K562 (cell line): ENCODE measurements at regions not wholly inside any gene's neighbourhood (a gene's known extent, or its start where the extent isn't known, plus 50 kb on each side); places are given as distances from the start of the nearest gene placed in this dataset.

Experiments
- ATAC-seq: fragments of 200-7000 bp; cut with Tn5 transposase; 3 replicates; pipeline ENCODE4 v1.9.1; 2020; ENCODE audit warnings: moderate library complexity
- BruUV-seq: library from RNA; stranded (reverse); fragments of 400-500 nt; replicated peaks from 2 replicates; lab custom pipeline; 2021; lab: Mats Ljungman, UMichigan
- CTCF ChIA-PET: fragments of 300-600 bp; formaldehyde crosslinking; extraction: SDS; loops from one replicate; lab custom pipeline; 2021; ENCODE audit warnings: low intra/inter-chr PET ratio; lab: Yijun Ruan, JAX
- POLR2A ChIA-PET: fragments of 300-600, 350-650 bp; sonication (Branson Sonifier 250); formaldehyde crosslinking; extraction: SDS; loops from one replicate; lab custom pipeline; 2021; ENCODE audit warnings: antibody characterized with exemption, inconsistent platforms; lab: Yijun Ruan, JAX
- DNase-seq, 4 experiments: peaks; one replicate each; pipeline versions ENCODE4 v3.0.0 to v3.0.0-alpha.2; 2011 to 2018; ENCODE audit warnings: low spot score in 3 of 4, mixed read lengths in 3 of 4; ENCODE audit errors: extremely low read depth in 1 of 4
- FAIRE-seq: peaks from 2 replicates; lab custom pipeline; 2011; peaks lifted over from hg19 to GRCh38; lab: Jason Lieb, UNC
- H2AFZ ChIP-seq: 2 replicates; pipeline ENCODE4 v1.6.0; 2011; ENCODE audit warnings: low read depth, low read length, control low read depth, inconsistent platforms
- H3K27ac ChIP-seq: fragments of 200-600 bp; 3 replicates; pipeline ENCODE4 v1.8.0; 2011; ENCODE audit warnings: low read depth, mild to moderate bottlenecking, control low read depth, inconsistent platforms, low read length, moderate library complexity, mixed read lengths; ENCODE audit errors: extremely low read depth
- H3K27me3 ChIP-seq, 2 experiments: fragments of 300-600 bp in 1 of 2; 2 replicates in 1 of 2; 3 replicates in 1 of 2; pipeline versions ENCODE4 v1.6.0 to v1.8.0; 2011; ENCODE audit warnings: inconsistent platforms in 2 of 2, low read length in 2 of 2, mild to moderate bottlenecking in 1 of 2, mixed read lengths in 1 of 2, moderate library complexity in 1 of 2; ENCODE audit not compliant: control insufficient read depth in 2 of 2, insufficient read depth in 2 of 2
- H3K36me3 ChIP-seq: fragments of 300-600 bp; 3 replicates; pipeline ENCODE4 v1.8.0; 2011; ENCODE audit warnings: mild to moderate bottlenecking, low read length, inconsistent platforms; ENCODE audit not compliant: control insufficient read depth, insufficient read depth
- H3K4me1 ChIP-seq, 2 experiments: fragments of 200-600 bp in 1 of 2; replicated peaks in 1 of 2; 2 replicates in 1 of 2; 3 replicates in 1 of 2; pipeline versions ENCODE4 v1.5.1 to v1.8.0; 2011; ENCODE audit warnings: inconsistent platforms in 2 of 2, low read length in 2 of 2, mild to moderate bottlenecking in 1 of 2, mixed read lengths in 1 of 2, moderate library complexity in 1 of 2; ENCODE audit not compliant: control insufficient read depth in 2 of 2, insufficient read depth in 2 of 2
- H3K4me2 ChIP-seq: 2 replicates; pipeline ENCODE4 v1.6.1; 2011; ENCODE audit warnings: low read length, control low read depth, inconsistent platforms, mixed read lengths; ENCODE audit not compliant: insufficient read depth
- H3K4me3 ChIP-seq: fragments of 200-600 bp; sonication (generic), shearing (Covaris generic); 2 replicates; pipeline ENCODE4 v1.5.1; 2016; ENCODE audit warnings: control low read depth, inconsistent platforms
- H3K79me2 ChIP-seq: fragments of 200-600 bp; 3 replicates; pipeline ENCODE4 v1.8.0; 2011; ENCODE audit warnings: low read length, inconsistent platforms; ENCODE audit not compliant: control insufficient read depth, insufficient read depth
- H3K9ac ChIP-seq, 2 experiments: 2 replicates each; pipeline versions ENCODE4 v1.6.0 to v1.6.1; 2011; ENCODE audit warnings: low read depth in 2 of 2, low read length in 2 of 2, control low read depth in 1 of 2, inconsistent platforms in 1 of 2, mild to moderate bottlenecking in 1 of 2, mixed read lengths in 1 of 2; ENCODE audit not compliant: insufficient read depth in 1 of 2
- H3K9me1 ChIP-seq: one replicate; pipeline ENCODE4 v1.6.0; 2011; ENCODE audit warnings: inconsistent platforms, mild to moderate bottlenecking, low read length, moderate library complexity; ENCODE audit not compliant: control insufficient read depth, insufficient read depth
- H3K9me3 ChIP-seq: replicated peaks from 2 replicates; pipeline ENCODE4 v1.5.1; 2011; ENCODE audit warnings: low read depth, low read length, inconsistent platforms; ENCODE audit not compliant: control insufficient read depth, insufficient read depth
- H4K20me1 ChIP-seq: replicated peaks from 2 replicates; pipeline ENCODE4 v1.6.1; 2011; ENCODE audit warnings: low read length, inconsistent platforms, mixed read lengths; ENCODE audit not compliant: control insufficient read depth, insufficient read depth
- ATF3 ChIP-seq, 2 experiments: fragments of 450-650 bp in 1 of 2; sonication (generic) in 1 of 2; formaldehyde crosslinking in 1 of 2; IDR thresholded peaks in 1 of 2; conservative IDR thresholded peaks in 1 of 2; 2 replicates each; pipeline versions ENCODE4 v1.6.1 to v1.8.1; 2016 to 2023; ENCODE audit warnings: mild to moderate bottlenecking in 2 of 2, moderate library complexity in 2 of 2, inconsistent platforms in 1 of 2, missing genetic modification reagents in 1 of 2
- BRD4 ChIP-seq: fragments of 200-600 bp; sonication (generic); IDR thresholded peaks from 2 replicates; pipeline ENCODE4 v1.6.1; 2017; ENCODE audit warnings: inconsistent platforms
- DACH1 ChIP-seq: fragments of 450-650 bp; IDR thresholded peaks from 2 replicates; pipeline ENCODE4 v1.6.1; 2018; ENCODE audit not compliant: partially characterized antibody
- ESRRA ChIP-seq: fragments of 450-650 bp; IDR thresholded peaks from 2 replicates; pipeline ENCODE4 v1.6.1; 2014; ENCODE audit warnings: low read depth, mild to moderate bottlenecking, moderate library complexity, borderline replicate concordance
- RBFOX2 ChIP-seq: fragments of 200-400 bp; formaldehyde crosslinking; IDR thresholded peaks from 2 replicates; pipeline ENCODE4 v1.6.1; 2017; ENCODE audit warnings: low read depth, mild to moderate bottlenecking, low read length, moderate library complexity
- RBM25 ChIP-seq: fragments of 200-400 bp; formaldehyde crosslinking; IDR thresholded peaks from 2 replicates; pipeline ENCODE4 v1.6.1; 2018; ENCODE audit warnings: low read length, low read depth, moderate library complexity; ENCODE audit not compliant: severe bottlenecking
- SLC30A9 ChIP-seq: fragments of 250-450 bp; sonication (Bioruptor Pico); IDR thresholded peaks from 2 replicates; pipeline ENCODE4 v1.8.0; 2022; ENCODE audit warnings: mild to moderate bottlenecking, moderate library complexity
- SP1 ChIP-seq: sonication (generic); formaldehyde crosslinking; IDR thresholded peaks from 2 replicates; pipeline ENCODE4 v1.8.1; 2022; ENCODE audit warnings: mild to moderate bottlenecking, missing genetic modification reagents
- SUPT5H ChIP-seq: fragments of 450-650 bp; IDR thresholded peaks from 2 replicates; pipeline ENCODE4 v1.6.1; 2016
- TCF7 ChIP-seq: sonication (generic); IDR thresholded peaks from 2 replicates; pipeline ENCODE4 v1.6.1; 2016; ENCODE audit warnings: antibody characterized with exemption, borderline replicate concordance
- TFAM ChIP-seq: fragments of 250-450 bp; sonication (Bioruptor Pico); conservative IDR thresholded peaks from 2 replicates; pipeline ENCODE4 v1.5.0; 2021; ENCODE audit warnings: mild to moderate bottlenecking, moderate library complexity
- U2AF1 ChIP-seq: fragments of 200-400 bp; formaldehyde crosslinking; optimal IDR thresholded peaks from 2 replicates; pipeline ENCODE3; 2017; ENCODE audit warnings: mild to moderate bottlenecking, low read depth, low read length, moderate library complexity
- ZNF12 ChIP-seq: sonication (generic); formaldehyde crosslinking; IDR thresholded peaks from 2 replicates; pipeline ENCODE4 v1.4.0; 2020; ENCODE audit warnings: mild to moderate bottlenecking, missing genetic modification reagents
- ZNF212 ChIP-seq: fragments of 450-650 bp; formaldehyde crosslinking; IDR thresholded peaks from 2 replicates; pipeline ENCODE4 v1.4.0; 2020; ENCODE audit warnings: mild to moderate bottlenecking
- ZNF24 ChIP-seq: fragments of 450-650 bp; IDR thresholded peaks from 2 replicates; pipeline ENCODE4 v1.6.1; 2016
- ZNF431 ChIP-seq: sonication (generic); formaldehyde crosslinking; IDR thresholded peaks from 2 replicates; pipeline ENCODE4 v1.8.0; 2022; ENCODE audit warnings: mild to moderate bottlenecking, missing genetic modification reagents
- ZNF586 ChIP-seq: fragments of 450-650 bp; formaldehyde crosslinking; conservative IDR thresholded peaks from 2 replicates; pipeline ENCODE4 v1.4.0; 2020; ENCODE audit warnings: mild to moderate bottlenecking, moderate library complexity
- WGBS: fragments of 100-300 bp; shearing (Covaris generic); methylation state at CpG from one replicate; pipeline ENCODE4 v1.1.6; 2016; ENCODE audit warnings: low coverage, mixed read lengths; ENCODE audit not compliant: insufficient coverage; ENCODE audit errors: missing lambda C conversion rate; 5-methylcytosine and 5-hydroxymethylcytosine counted together
- in situ Hi-C: fragments of 300-500 bp; cut with MboI; formaldehyde crosslinking; loops from 4 replicates; pipeline ENCODE4 v1.15.0; 2018; ENCODE audit warnings: inconsistent platforms, mixed read lengths
- intact Hi-C: fragments of 100-400 bp; cut with micrococcal nuclease; formaldehyde crosslinking; loops from 2 replicates; pipeline ENCODE4 v1.14.2; 2022
- TF ChIP-seq, protein P1 (sequence below): fragments of 450-650 bp; IDR thresholded peaks from 2 replicates; pipeline ENCODE4 v1.6.1; 2016; ENCODE audit warnings: missing biosample characterization, missing genetic modification characterization

DNA sequence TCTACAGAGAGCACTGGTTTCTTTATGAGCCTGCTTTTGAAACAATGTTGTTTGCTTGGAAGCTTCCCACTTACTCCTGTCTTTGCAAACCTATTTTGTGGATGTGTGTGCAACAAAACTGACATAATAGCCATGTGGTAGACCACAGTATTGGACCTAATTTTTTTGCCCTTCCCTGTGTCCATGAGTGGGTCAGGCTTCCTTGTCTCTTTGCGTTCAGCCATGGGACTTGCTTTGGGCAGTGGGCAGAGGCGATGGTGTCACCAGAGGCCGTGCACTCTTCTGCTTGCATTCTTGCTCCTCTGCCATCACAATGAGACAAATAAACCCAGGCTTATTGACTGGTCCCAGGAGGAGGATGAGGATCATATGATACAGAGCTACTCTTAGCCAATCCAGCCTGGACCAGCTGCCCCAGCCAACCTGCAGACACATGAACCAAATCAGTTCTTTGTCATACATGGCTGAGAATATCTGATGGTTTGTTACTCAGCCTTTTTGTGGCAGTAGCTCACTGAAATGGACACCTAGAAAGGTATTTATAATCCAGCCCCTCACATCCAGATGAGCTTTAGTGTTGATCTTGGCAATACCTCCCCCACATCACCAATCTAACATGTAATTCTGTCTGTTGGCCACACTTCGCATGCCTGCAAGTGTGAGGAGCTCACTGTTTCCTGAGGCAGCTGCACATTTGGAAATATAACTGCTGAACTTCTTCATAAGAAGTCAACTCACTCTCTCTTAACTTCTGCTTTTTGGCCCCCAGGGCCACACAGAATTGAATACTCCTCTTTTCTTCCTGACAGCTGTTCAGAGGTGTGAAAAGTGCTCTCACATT lies 427.8 kb upstream of the ZMIZ1 start:
- BruUV-seq: no TSS peak
- POLR2A ChIA-PET: interaction anchor here (0.7 to 0.8 kb wide), 2 partner anchors 10 to 480 kb away, joined by 3 to 4 read pairs; no protein-coding TSS in a partner anchor
- H3K27me3 ChIP-seq: no peaks in the 10 kb centered on the region

GRCh38 chr10:78641693-78642092 lies 427.1 kb upstream of the ZMIZ1 start:
- Histone ChIP-seq H3K36me3 (no peaks in the 10 kb centered on the region), H3K27me3 (no peaks in the 10 kb centered on the region), H3K9me1 (no peaks in the 10 kb centered on the region), H3K9ac (no peak overlapping the region), H3K4me3 (no peak overlapping the region), H3K4me2 (no peak overlapping the region), H2AFZ (no peak overlapping the region), H3K79me2 (no peaks in the 10 kb centered on the region), H3K9me3 (no peaks in the 10 kb centered on the region), H3K4me1 (no peaks in the 10 kb centered on the region), H4K20me1 (no peaks in the 10 kb centered on the region), H3K27ac (no peak overlapping the region)
- ChIA-PET CTCF (no interaction called here), POLR2A (interaction anchor here (0.6 to 0.8 kb wide), 2 partner anchors 9 to 15 kb away, joined by 3 to 4 read pairs; no protein-coding TSS in a partner anchor)
- in situ Hi-C loops (no loop called here), intact Hi-C loops (no loop called here)
- no peak for DNase-seq
- 0% methylated on average over 5 of the region's 5 CpGs for WGBS
- FAIRE-seq: no peak
- no peak for ATAC-seq
- BruUV-seq: no TSS peak
- TF ChIP-seq ZNF24 (no peak), ZNF586 (CRISPR knock-in tag) (no peak), TFAM (CRISPR knock-in tag) (no peak), RBFOX2 (no peak), SLC30A9 (CRISPR knock-in tag) (no peak), BRD4 (no peak), SUPT5H (no peak), U2AF1 (no peak), RBM25 (no peak), ATF3 (IDR thresholded peaks at IDR 0.05) (no peak), ATF3 (CRISPR knock-in tag; conservative IDR thresholded peaks at IDR 0.05) (no peak), TCF7 (no peak), ZNF431 (CRISPR knock-in tag) (no peak)
- TF ChIP-seq, protein P1, sequence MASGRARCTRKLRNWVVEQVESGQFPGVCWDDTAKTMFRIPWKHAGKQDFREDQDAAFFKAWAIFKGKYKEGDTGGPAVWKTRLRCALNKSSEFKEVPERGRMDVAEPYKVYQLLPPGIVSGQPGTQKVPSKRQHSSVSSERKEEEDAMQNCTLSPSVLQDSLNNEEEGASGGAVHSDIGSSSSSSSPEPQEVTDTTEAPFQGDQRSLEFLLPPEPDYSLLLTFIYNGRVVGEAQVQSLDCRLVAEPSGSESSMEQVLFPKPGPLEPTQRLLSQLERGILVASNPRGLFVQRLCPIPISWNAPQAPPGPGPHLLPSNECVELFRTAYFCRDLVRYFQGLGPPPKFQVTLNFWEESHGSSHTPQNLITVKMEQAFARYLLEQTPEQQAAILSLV (tag): no peak

More for the DNA sequence above, 427.8 kb upstream of the ZMIZ1 start:
- H2AFZ ChIP-seq: no peak overlapping the region
- DNase-seq (no peak), FAIRE-seq (no peak), ATAC-seq (no peak)
- H3K4me1 ChIP-seq: no peaks in the 10 kb centered on the region
- H3K4me3 ChIP-seq: no peak overlapping the region
- no peaks in the 10 kb centered on the region for H3K36me3 ChIP-seq
- 0% methylated on average over 4 of the region's 4 CpGs for WGBS
- H3K4me2 ChIP-seq: no peak overlapping the region
- CTCF ChIA-PET: no interaction called here
- H4K20me1 ChIP-seq: no peaks in the 10 kb centered on the region
- H3K9me1 ChIP-seq: no peaks in the 10 kb centered on the region
- H3K9me3 ChIP-seq: no peaks in the 10 kb centered on the region
- in situ Hi-C loops (no loop called here), intact Hi-C loops (no loop called here)
- no peaks in the 10 kb centered on the region for H3K79me2 ChIP-seq
- H3K27ac ChIP-seq: no peak overlapping the region
- no peak overlapping the region for H3K9ac ChIP-seq
- no peak for TF ChIP-seq ZNF212 (CRISPR knock-in tag)
- no peak for TF ChIP-seq ZNF12 (CRISPR knock-in tag)
- no peak for TF ChIP-seq DACH1
- no peak for TF ChIP-seq SP1
- no peak for TF ChIP-seq ESRRA
